Chondrocyte (in vitro differentiated cells): ENCODE measurements at regions not wholly inside any gene's neighbourhood (a gene's known extent, or its start where the extent isn't known, plus 50 kb on each side); places are given as distances from the start of the nearest gene placed in this dataset.

Experiments used
- DNase-seq: peaks from one replicate; pipeline ENCODE4 v3.0.0; 2021; ENCODE audit warnings: mixed read lengths, low spot score
- H3K27ac Mint-ChIP-seq: one replicate; pipeline ENCODE4 v1.8.0; 2021; ENCODE audit warnings: mild to moderate bottlenecking, moderate library complexity, mixed read lengths; ENCODE audit not compliant: unreplicated experiment
- H3K27me3 Mint-ChIP-seq: 2 replicates; pipeline ENCODE4 v1.8.0; 2021; ENCODE audit warnings: low read depth, mixed read lengths
- H3K36me3 Mint-ChIP-seq: 2 replicates; pipeline ENCODE4 v1.8.0; 2021; ENCODE audit warnings: low read depth, mixed read lengths
- H3K4me1 Mint-ChIP-seq: 2 replicates; pipeline ENCODE4 v1.8.0; 2021; ENCODE audit warnings: low read depth, mild to moderate bottlenecking, mixed read lengths
- H3K4me3 Mint-ChIP-seq: one replicate; pipeline ENCODE4 v1.8.0; 2021; ENCODE audit warnings: mild to moderate bottlenecking, moderate library complexity, mixed read lengths; ENCODE audit not compliant: unreplicated experiment
- H3K9me3 Mint-ChIP-seq: 2 replicates; pipeline ENCODE4 v1.8.0; 2021; ENCODE audit warnings: low read depth, mixed read lengths
- CTCF ChIP-seq: fragments of 200-600 bp; sonication (generic); IDR thresholded peaks from 2 replicates; pipeline ENCODE4 v1.5.0; 2021; ENCODE audit warnings: antibody characterized with exemption, mild to moderate bottlenecking, moderate library complexity

- no peak overlapping the region for H3K4me3 Mint-ChIP-seq
- peaks cover 5% of the 10 kb centered on the region for H3K27me3 Mint-ChIP-seq
- no peaks in the 10 kb centered on the region for H3K9me3 Mint-ChIP-seq
- H3K36me3 Mint-ChIP-seq, result no peaks in the 10 kb centered on the region
- TF ChIP-seq CTCF, result no peak
- no peak for DNase-seq
- no peak overlapping the region for H3K27ac Mint-ChIP-seq
- H3K4me1 Mint-ChIP-seq, result no peaks in the 10 kb centered on the region
Observed at GRCh38 chr6:90807791-90808701, 221.2 kb upstream of the MAP3K7 start.

- TF ChIP-seq CTCF, result no peak
- peaks cover 12% of the 10 kb centered on the region for H3K27me3 Mint-ChIP-seq
Observed at GRCh38 chr6:90805619-90806155, 218.8 kb upstream of the MAP3K7 start.

GRCh38 chr6:90803956-90804355 is 217.1 kb upstream of the MAP3K7 start:
- no peak overlapping the region for H3K4me3 Mint-ChIP-seq
- H3K36me3 Mint-ChIP-seq, result no peaks in the 10 kb centered on the region
- no peak for DNase-seq
- H3K27ac Mint-ChIP-seq, result no peak overlapping the region
- TF ChIP-seq CTCF, result no peak
- H3K27me3 Mint-ChIP-seq, result peaks cover 14% of the 10 kb centered on the region
- no peaks in the 10 kb centered on the region for H3K4me1 Mint-ChIP-seq
- H3K9me3 Mint-ChIP-seq, result no peaks in the 10 kb centered on the region

More at GRCh38 chr6:90805619-90806155, 218.8 kb upstream of the MAP3K7 start:
- H3K27ac Mint-ChIP-seq, result no peak overlapping the region
- DNase-seq, result no peak
- H3K9me3 Mint-ChIP-seq, result no peaks in the 10 kb centered on the region
- no peaks in the 10 kb centered on the region for H3K36me3 Mint-ChIP-seq
- no peak overlapping the region for H3K4me3 Mint-ChIP-seq
- no peaks in the 10 kb centered on the region for H3K4me1 Mint-ChIP-seq

GRCh38 chr6:90795078-90795477 is 208.2 kb upstream of the MAP3K7 start:
- H3K9me3 Mint-ChIP-seq, result no peaks in the 10 kb centered on the region
- TF ChIP-seq CTCF, result no peak
- DNase-seq, result no peak
- H3K27me3 Mint-ChIP-seq, result peaks cover 4% of the 10 kb centered on the region
- no peak overlapping the region for H3K4me3 Mint-ChIP-seq
- H3K36me3 Mint-ChIP-seq, result no peaks in the 10 kb centered on the region
- H3K4me1 Mint-ChIP-seq, result no peaks in the 10 kb centered on the region
- no peak overlapping the region for H3K27ac Mint-ChIP-seq

GRCh38 chr6:90793771-90794170 is 206.9 kb upstream of the MAP3K7 start:
- Mint-ChIP-seq H3K9me3 (no peaks in the 10 kb centered on the region), H3K27ac (no peak overlapping the region), H3K27me3 (peaks cover 2% of the 10 kb centered on the region), H3K4me1 (no peaks in the 10 kb centered on the region), H3K36me3 (no peaks in the 10 kb centered on the region), H3K4me3 (no peak overlapping the region)
- no peak for TF ChIP-seq CTCF
- no peak for DNase-seq
